ENCODE measurements at regions not wholly inside any gene's neighbourhood (a gene's known extent, or its start where the extent isn't known, plus 50 kb on each side); places are given as distances from the start of the nearest gene placed in this dataset.

GRCh38 chr2:221200184-221200839 is 371.8 kb downstream of the EPHA4 start:
- TF ChIP-seq MLX (CRISPR knock-in tag; IDR thresholded peaks at IDR 0.05) (no peak), THRA (CRISPR knock-in tag; IDR thresholded peaks at IDR 0.05; ENCODE audit: borderline replicate concordance) (no peak), MEF2D (CRISPR knock-in tag; IDR thresholded peaks at IDR 0.05) (no peak), ZNF318 (CRISPR knock-in tag; IDR thresholded peaks at IDR 0.05) (no peak), ZNF263 (CRISPR knock-in tag; IDR thresholded peaks at IDR 0.05) (no peak), HNRNPLL (IDR thresholded peaks at IDR 0.05; ENCODE audit: low read depth, low read length, poor library complexity, severe bottlenecking) (no peak)
- Histone ChIP-seq H3K27ac (ENCODE audit: extremely low read length, insufficient read depth, low read length) (no peak overlapping the region), H3K4me2 (ENCODE audit: low read depth, low read length) (no peak overlapping the region), H3K4me3 (replicated peaks in 1 of 3; ENCODE audit: insufficient read depth in 1 of 3, low read depth in 2 of 3, low read length in 3 of 3) (no peak overlapping the region), H3K79me2 (ENCODE audit: insufficient read depth, low read length) (no peaks in the 10 kb centered on the region), H3K27me3 (ENCODE audit: control insufficient read depth in 1 of 2, insufficient read depth in 2 of 2, low read length in 2 of 2) (no peaks in the 10 kb centered on the region; a peak in 1 of 5 replicates), H2AFZ (ENCODE audit: low read length) (no peak overlapping the region), H3K4me1 (ENCODE audit: insufficient read depth, low read length) (peaks cover 4% of the 10 kb centered on the region), H3K9me3 (ENCODE audit: low read length) (no peaks in the 10 kb centered on the region), H3K36me3 (replicated peaks in 1 of 2; ENCODE audit: control insufficient read depth in 1 of 2, insufficient read depth in 2 of 2, low read length in 2 of 2) (no peaks in the 10 kb centered on the region), H3K9ac (ENCODE audit: insufficient read depth, low read depth, low read length) (no peak overlapping the region), H4K20me1 (ENCODE audit: insufficient read depth, low read length) (no peaks in the 10 kb centered on the region)
- DNase-seq (ENCODE audit: low spot score) (no peak), FAIRE-seq (no peak), ATAC-seq (no peak)
- 2% methylated on average over 3 of the region's 3 CpGs for WGBS (ENCODE audit: low lambda C conversion rate)
- ChIA-PET CTCF (ENCODE audit: low intra/inter-chr PET ratio, low total read pairs) (no interaction called here), POLR2A (no interaction called here)
- intact Hi-C loops (cut with micrococcal nuclease; ENCODE audit: unreplicated experiment): no loop called here
- BruUV-seq (replicated peaks): no TSS peak
- in situ Hi-C loops (cut with HindIII; ENCODE audit: extremely low pct_ligation_motif_present, low pct_unique_long_range_greater_than_20kb): no loop called here
